Psoas muscle (tissue), 7 donors: ENCODE measurements at regions not wholly inside any gene's neighbourhood (a gene's known extent, or its start where the extent isn't known, plus 50 kb on each side); places are given as distances from the start of the nearest gene placed in this dataset.

Experiments used
- ATAC-seq, 4 donors: fragments of 200-7000 bp; cut with Tn5 transposase; one replicate each; pipeline ENCODE4 v1.9.1; 2020; ENCODE audit warnings: moderate library complexity in 3 of 4, mild to moderate bottlenecking in 2 of 4
- DNase-seq, 2 donors: peaks; one replicate each; pipeline ENCODE4 v3.0.0-alpha.2; 2020
- H3K27ac ChIP-seq: fragments of 200-600 bp; one replicate; pipeline ENCODE4 v1.8.0; 2022
- H3K27me3 ChIP-seq, 3 donors: fragments of 200-600 bp in 1 of 3; one replicate each; pipeline versions ENCODE4 v1.6.1 to v1.8.0; 2013 to 2022; ENCODE audit warnings: low read length in 2 of 3, mild to moderate bottlenecking in 2 of 3, moderate library complexity in 1 of 3; ENCODE audit not compliant: insufficient read depth in 3 of 3
- H3K36me3 ChIP-seq, 2 donors: fragments of 200-600 bp in 1 of 2; one replicate each; pipeline versions ENCODE4 v1.6.1 to v1.8.0; 2013 to 2022; ENCODE audit warnings: low read depth in 1 of 2, mild to moderate bottlenecking in 1 of 2, moderate library complexity in 1 of 2; ENCODE audit not compliant: insufficient read depth in 1 of 2
- H3K4me1 ChIP-seq: fragments of 200-600 bp; one replicate; pipeline ENCODE4 v1.8.0; 2022
- H3K4me3 ChIP-seq: fragments of 200-600 bp; one replicate; pipeline ENCODE4 v1.8.0; 2022; ENCODE audit warnings: mild to moderate bottlenecking
- H3K9me3 ChIP-seq: fragments of 200-600 bp; one replicate; pipeline ENCODE4 v1.8.0; 2022
- CTCF ChIP-seq: fragments of 200-600 bp; IDR thresholded peaks from one replicate; pipeline ENCODE4 v1.8.0; 2022; ENCODE audit warnings: antibody characterized with exemption
- WGBS, 3 donors: extraction: QIAGEN DNeasy Blood & Tissue Kit; methylation state at CpG; one replicate each; pipeline versions ENCODE4 v1.1.6 to v1.1.7; 2013; 5-methylcytosine and 5-hydroxymethylcytosine counted together
- intact Hi-C, 2 donors: fragments of 100-400 bp; cut with DNase I; formaldehyde crosslinking; loops; one replicate each; pipeline versions ENCODE4 v1.11.0 to v1.14.2; 2022
- donor health status: healthy with polysubstance abuse.
- donor health status: DM: no; HTN: no; CAD: no; lungs with moderate emphysema.
- donor health status: Bipolar disorder and iron deficiency.
- donor health status: healthy.
- donor health status: DM: yes; HTN: yes; CAD: no.
- donor health status: DM: no; HTN: no; CAD: no.
- donor health status: DM: yes; HTN: yes; CAD: no.

- Histone ChIP-seq H3K4me1 (no peaks in the 10 kb centered on the region), H3K9me3 (no peaks in the 10 kb centered on the region), H3K36me3 (no peaks in the 10 kb centered on the region), H3K4me3 (no peak overlapping the region), H3K27ac (no peak overlapping the region), H3K27me3 (no peaks in the 10 kb centered on the region)
- TF ChIP-seq CTCF, result no peak
- DNase-seq (no peak), ATAC-seq (no peak)
- WGBS, 3 donors, result 64 to 69% (median 68%) methylated on average over 4 of the region's 4 CpGs
- intact Hi-C loops, result no loop called here
Observed at GRCh38 chr1:239322369-239322768, 64.0 kb upstream of the CHRM3 start.

GRCh38 chr1:239321877-239322276 lies 64.5 kb upstream of the CHRM3 start:
- Histone ChIP-seq H3K4me1 (no peaks in the 10 kb centered on the region), H3K9me3 (no peaks in the 10 kb centered on the region), H3K36me3 (no peaks in the 10 kb centered on the region), H3K27me3 (no peaks in the 10 kb centered on the region), H3K27ac (no peak overlapping the region), H3K4me3 (no peak overlapping the region)
- no peak for TF ChIP-seq CTCF
- ATAC-seq (no peak), DNase-seq (no peak)
- intact Hi-C loops, result no loop called here
- WGBS, 3 donors, result 90 to 93% (median 91%) methylated on average over 1 of the region's 1 CpG

- H3K4me3 ChIP-seq, result no peak overlapping the region
- H3K27ac ChIP-seq, result no peak overlapping the region
- TF ChIP-seq CTCF, result no peak
- intact Hi-C loops, result no loop called here
- no peaks in the 10 kb centered on the region for H3K9me3 ChIP-seq
- DNase-seq, result no peak
- H3K27me3 ChIP-seq, result no peaks in the 10 kb centered on the region
- ATAC-seq, result no peak
- no peaks in the 10 kb centered on the region for H3K36me3 ChIP-seq
- 90 to 100% (median 94%) methylated on average over 1 of the region's 1 CpG for WGBS, 3 donors
- H3K4me1 ChIP-seq, result no peaks in the 10 kb centered on the region
Observed at GRCh38 chr1:239317948-239318347, 68.4 kb upstream of the CHRM3 start.

- no peak for TF ChIP-seq CTCF
- intact Hi-C loops, result no loop called here
- H3K4me1 ChIP-seq, result no peaks in the 10 kb centered on the region
- 66 to 72% (median 68%) methylated on average over 3 of the region's 3 CpGs for WGBS, 3 donors
- no peaks in the 10 kb centered on the region for H3K9me3 ChIP-seq
- no peak overlapping the region for H3K4me3 ChIP-seq
- no peaks in the 10 kb centered on the region for H3K27me3 ChIP-seq
- no peaks in the 10 kb centered on the region for H3K36me3 ChIP-seq
- ATAC-seq (no peak), DNase-seq (no peak)
- H3K27ac ChIP-seq, result no peak overlapping the region
Observed at GRCh38 chr1:239315631-239316217, 70.6 kb upstream of the CHRM3 start.

GRCh38 chr1:239311331-239311730 lies 75.0 kb upstream of the CHRM3 start:
- no peaks in the 10 kb centered on the region for H3K9me3 ChIP-seq
- ATAC-seq (no peak), DNase-seq (no peak)
- TF ChIP-seq CTCF, result no peak
- H3K4me3 ChIP-seq, result no peak overlapping the region
- intact Hi-C loops, result no loop called here
- no peak overlapping the region for H3K27ac ChIP-seq
- 71 to 78% (median 71%) methylated on average over 5 of the region's 5 CpGs for WGBS, 3 donors
- H3K4me1 ChIP-seq, result no peaks in the 10 kb centered on the region
- no peaks in the 10 kb centered on the region for H3K36me3 ChIP-seq
- no peaks in the 10 kb centered on the region for H3K27me3 ChIP-seq
